Endothelial cell of umbilical vein (primary cell): ENCODE measurements at regions not wholly inside any gene's neighbourhood (a gene's known extent, or its start where the extent isn't known, plus 50 kb on each side); places are given as distances from the start of the nearest gene placed in this dataset.

ENCODE experiments used
- BruUV-seq: library from RNA; stranded (reverse); fragments of 400-500 nt; replicated peaks from 2 replicates; lab custom pipeline; 2021; lab: Mats Ljungman, UMichigan
- CTCF ChIA-PET: fragments of 300-600, 350-600 bp; sonication (Branson Sonifier 250); formaldehyde crosslinking; loops from one replicate; lab custom pipeline; 2021; ENCODE audit warnings: antibody characterized with exemption, inconsistent platforms; lab: Charles Lee
- POLR2A ChIA-PET: fragments of 300-600, 350-600 bp; sonication (Branson Sonifier 250); formaldehyde crosslinking; loops from one replicate; lab custom pipeline; 2021; ENCODE audit warnings: antibody characterized with exemption, inconsistent platforms; lab: Charles Lee
- DNase-seq: peaks from one replicate; pipeline ENCODE4 v3.0.0-alpha.2; 2011; ENCODE audit warnings: low read depth, low spot score
- FAIRE-seq: peaks from 2 replicates; lab custom pipeline; 2011; peaks lifted over from hg19 to GRCh38; lab: Jason Lieb, UNC
- H2AFZ ChIP-seq: 2 replicates; pipeline ENCODE4 v1.6.0; 2012; ENCODE audit warnings: low read depth, low read length, control low read depth, inconsistent platforms
- H3K27ac ChIP-seq: 2 replicates; pipeline ENCODE4 v1.5.1; 2011; ENCODE audit warnings: low read depth, mild to moderate bottlenecking, control low read depth, low read length, moderate library complexity; ENCODE audit not compliant: insufficient read depth
- H3K27me3 ChIP-seq, 2 experiments: 2 replicates each; pipeline versions ENCODE4 v1.6.0 to v1.6.1; 2011; ENCODE audit warnings: low read length in 2 of 2, mixed read lengths in 1 of 2; ENCODE audit not compliant: control insufficient read depth in 2 of 2, insufficient read depth in 2 of 2
- H3K36me3 ChIP-seq, 2 experiments: 2 replicates in 1 of 2; 3 replicates in 1 of 2; pipeline ENCODE4 v1.5.1; 2011; ENCODE audit warnings: low read length in 2 of 2, mild to moderate bottlenecking in 1 of 2, moderate library complexity in 1 of 2; ENCODE audit not compliant: control insufficient read depth in 2 of 2, insufficient read depth in 2 of 2; ENCODE audit errors: extremely low read depth in 1 of 2
- H3K4me1 ChIP-seq: 3 replicates; pipeline ENCODE4 v1.5.1; 2011; ENCODE audit warnings: mild to moderate bottlenecking, low read length; ENCODE audit not compliant: control insufficient read depth, insufficient read depth; ENCODE audit errors: extremely low read depth
- H3K4me2 ChIP-seq: 2 replicates; pipeline ENCODE4 v1.6.1; 2011; ENCODE audit warnings: low read length, control low read depth, mixed read lengths; ENCODE audit not compliant: insufficient read depth
- H3K4me3 ChIP-seq, 3 experiments: fragments of 200-600 bp in 1 of 3; sonication (generic), shearing (Covaris generic) in 1 of 3; replicated peaks in 1 of 3; 2 replicates each; pipeline ENCODE4 v1.5.1; 2011 to 2016; ENCODE audit warnings: control low read depth in 3 of 3, low read length in 3 of 3, mild to moderate bottlenecking in 2 of 3, inconsistent platforms in 1 of 3, low read depth in 1 of 3, moderate library complexity in 1 of 3; ENCODE audit not compliant: insufficient read depth in 1 of 3
- H3K79me2 ChIP-seq: 2 replicates; pipeline ENCODE4 v1.6.0; 2012; ENCODE audit warnings: low read length, inconsistent platforms; ENCODE audit not compliant: control insufficient read depth, insufficient read depth
- H3K9ac ChIP-seq: replicated peaks from 2 replicates; pipeline ENCODE3; 2011; ENCODE audit warnings: low read length, control low read depth; ENCODE audit not compliant: insufficient read depth; ENCODE audit errors: extremely low read depth
- H3K9me1 ChIP-seq: replicated peaks from 3 replicates; pipeline ENCODE4 v1.6.0; 2011; ENCODE audit warnings: mild to moderate bottlenecking, low read length; ENCODE audit not compliant: control insufficient read depth, insufficient read depth; ENCODE audit errors: extremely low read depth
- H3K9me3 ChIP-seq: replicated peaks from 2 replicates; pipeline ENCODE4 v1.5.1; 2012; ENCODE audit warnings: low read length, inconsistent platforms; ENCODE audit not compliant: control insufficient read depth, insufficient read depth
- H4K20me1 ChIP-seq: replicated peaks from 2 replicates; pipeline ENCODE3; 2011; ENCODE audit warnings: mild to moderate bottlenecking, low read length; ENCODE audit not compliant: control insufficient read depth, insufficient read depth; ENCODE audit errors: extremely low read depth
- EZH2 ChIP-seq: IDR thresholded peaks from 2 replicates; pipeline ENCODE4 v1.6.1; 2012; ENCODE audit warnings: borderline replicate concordance, low read depth, mild to moderate bottlenecking, moderate library complexity, low read length, inconsistent platforms; ENCODE audit not compliant: severe bottlenecking
- FOS ChIP-seq: IDR thresholded peaks from 2 replicates; pipeline ENCODE4 v1.6.1; 2011; ENCODE audit warnings: mild to moderate bottlenecking, low read length, moderate library complexity, borderline replicate concordance; ENCODE audit not compliant: insufficient read depth
- GATA2 ChIP-seq: IDR thresholded peaks from 2 replicates; pipeline ENCODE4 v1.7.0; 2011; ENCODE audit warnings: low read depth, mild to moderate bottlenecking, moderate library complexity, mixed read lengths, low read length; ENCODE audit not compliant: insufficient read length, insufficient read depth
- JUN ChIP-seq: IDR thresholded peaks from 2 replicates; pipeline ENCODE4 v1.6.1; 2011; ENCODE audit warnings: borderline replicate concordance, low read depth; ENCODE audit not compliant: insufficient read length, insufficient read depth
- MYC ChIP-seq: IDR thresholded peaks from one replicate; pipeline ENCODE4 v1.6.1; 2011; ENCODE audit warnings: mild to moderate bottlenecking, low read depth, low read length
- POLR2A ChIP-seq: IDR thresholded peaks from 2 replicates; pipeline ENCODE4 v1.6.1; 2012; ENCODE audit warnings: low read depth, mild to moderate bottlenecking, control low read depth, low read length
- POLR2AphosphoS5 ChIP-seq: IDR thresholded peaks from 2 replicates; pipeline ENCODE4 v1.6.1; 2012; ENCODE audit warnings: low read depth, mild to moderate bottlenecking, control low read depth, low read length, moderate library complexity; ENCODE audit not compliant: insufficient read depth
- dilution Hi-C: fragments of 300-500 bp; cut with MboI; formaldehyde crosslinking; loops from one replicate; pipeline ENCODE4 v1.15.0; 2019; ENCODE audit warnings: low sequenced_read_pairs; ENCODE audit not compliant: extremely low pct_ligation_motif_present
- intact Hi-C: fragments of 100-400 bp; cut with micrococcal nuclease; formaldehyde crosslinking; loops from one replicate; pipeline ENCODE4 v1.10.0; 2022
- TF ChIP-seq, protein P1 (sequence below): IDR thresholded peaks from 2 replicates; pipeline ENCODE4 v1.6.1; 2011; ENCODE audit not compliant: insufficient read depth, insufficient read length

DNA sequence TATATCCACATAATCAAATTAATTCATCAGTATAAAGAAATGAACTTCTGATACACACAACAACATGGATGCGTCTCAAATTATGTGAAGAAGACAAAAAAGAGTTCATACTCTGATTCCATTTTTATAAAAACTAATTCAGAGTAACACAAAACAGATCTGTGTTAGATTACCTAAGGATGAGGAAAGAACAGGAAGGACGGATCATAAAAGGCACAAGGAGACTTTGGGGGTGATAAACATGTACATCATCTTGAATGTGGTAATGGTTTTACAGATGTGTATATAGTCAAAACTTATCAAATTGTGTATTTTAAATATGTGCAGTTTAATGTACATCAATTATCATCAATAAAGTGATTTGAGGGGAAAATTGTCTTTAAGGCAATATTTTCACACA lies 59.9 kb upstream of the DOCK9 start:
- no peaks in the 10 kb centered on the region for H3K9me1 ChIP-seq

DNA sequence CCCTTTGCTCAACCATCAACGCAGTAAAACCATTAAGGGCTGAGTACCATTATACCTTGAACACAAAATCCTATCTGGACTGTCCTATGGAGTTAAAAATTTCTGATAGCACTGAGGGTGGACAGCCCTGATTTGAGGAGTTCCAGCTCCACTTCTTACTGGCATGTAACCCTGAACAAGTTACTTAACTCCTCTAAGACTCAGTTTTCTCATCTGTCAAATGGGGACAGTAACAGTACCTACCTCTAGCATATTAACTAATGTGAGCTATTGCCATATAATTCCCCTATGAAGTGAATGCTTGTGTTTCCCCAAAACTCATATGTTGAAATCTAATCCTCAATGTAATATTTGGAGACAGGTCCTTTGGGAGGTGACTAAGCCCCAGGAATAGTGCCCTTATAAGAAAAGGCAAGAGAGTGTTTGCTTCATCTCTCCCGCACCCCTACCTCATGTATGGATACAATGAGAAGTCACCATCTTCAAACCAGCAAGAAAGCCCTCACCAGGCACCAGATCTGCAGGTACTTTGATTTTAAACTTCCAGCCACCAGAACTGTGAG lies 61.9 kb upstream of the DOCK9 start:
- Histone ChIP-seq H3K9ac (no peak overlapping the region), H3K9me3 (no peaks in the 10 kb centered on the region), H3K4me2 (no peak overlapping the region), H3K4me3 (no peak overlapping the region), H4K20me1 (peaks cover 4% of the 10 kb centered on the region), H3K9me1 (no peaks in the 10 kb centered on the region), H3K36me3 (no peaks in the 10 kb centered on the region), H3K27ac (no peak overlapping the region), H3K79me2 (no peaks in the 10 kb centered on the region), H2AFZ (no peak overlapping the region), H3K27me3 (no peaks in the 10 kb centered on the region), H3K4me1 (no peaks in the 10 kb centered on the region)
- FAIRE-seq (no peak), DNase-seq (no peak)
- dilution Hi-C loops (no loop called here), intact Hi-C loops (loop anchor here (10.0 kb wide), 1 partner anchor 225 kb away; no protein-coding TSS in a partner anchor)
- TF ChIP-seq MYC (no peak), EZH2 (no peak), JUN (no peak), POLR2AphosphoS5 (no peak), GATA2 (no peak), FOS (no peak)
- TF ChIP-seq, protein P1, sequence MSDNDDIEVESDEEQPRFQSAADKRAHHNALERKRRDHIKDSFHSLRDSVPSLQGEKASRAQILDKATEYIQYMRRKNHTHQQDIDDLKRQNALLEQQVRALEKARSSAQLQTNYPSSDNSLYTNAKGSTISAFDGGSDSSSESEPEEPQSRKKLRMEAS = no peak
- CTCF ChIA-PET = no interaction called here
- POLR2A ChIA-PET = no interaction called here
- no TSS peak for BruUV-seq

More for the DNA sequence above, 59.9 kb upstream of the DOCK9 start:
- BruUV-seq = no TSS peak
- FAIRE-seq = no peak
- DNase-seq = no peak
- H3K9ac ChIP-seq = no peak overlapping the region
- H3K79me2 ChIP-seq = no peaks in the 10 kb centered on the region
- TF ChIP-seq JUN (no peak), POLR2AphosphoS5 (no peak), FOS (no peak), POLR2A (no peak), MYC (no peak), EZH2 (no peak)
- TF ChIP-seq, protein P1 = no peak
- H3K4me2 ChIP-seq = no peak overlapping the region
- ChIA-PET POLR2A (no interaction called here), CTCF (interaction anchor here (0.7 kb wide), 1 partner anchor 228 kb away, joined by 3 read pairs; no protein-coding TSS in a partner anchor)
- intact Hi-C loops = loop anchor here (10.0 kb wide), 1 partner anchor 227 kb away; no protein-coding TSS in a partner anchor
- no peaks in the 10 kb centered on the region for H4K20me1 ChIP-seq
- dilution Hi-C loops = no loop called here
- no peak overlapping the region for H3K4me3 ChIP-seq
- H3K36me3 ChIP-seq = no peaks in the 10 kb centered on the region
- peaks cover 3% of the 10 kb centered on the region for H3K4me1 ChIP-seq
- H3K9me3 ChIP-seq = no peaks in the 10 kb centered on the region
- no peak overlapping the region for H3K27ac ChIP-seq
- no peak overlapping the region for H2AFZ ChIP-seq
- H3K27me3 ChIP-seq = no peaks in the 10 kb centered on the region
